ENCODE measurements at regions not wholly inside any gene's neighbourhood (a gene's known extent, or its start where the extent isn't known, plus 50 kb on each side); places are given as distances from the start of the nearest gene placed in this dataset.
"Not testable (repeated sequence)": the region's sequence is repeated elsewhere in the genome, so short reads cannot be mapped to it uniquely, and the experiment has no call there.

GRCh38 chr12:127503246-127503645, 763.7 kb upstream of the TMEM132C start:
- Mint-ChIP-seq H3K4me1 (peaks cover 19% of the 10 kb centered on the region), H3K27ac (no peak overlapping the region), H3K9me3 (peaks cover 68% of the 10 kb centered on the region), H3K27me3 (ENCODE audit: low read depth) (peaks cover 10% of the 10 kb centered on the region), H3K4me3 (no peak overlapping the region), H3K36me3 (peaks cover 56% of the 10 kb centered on the region)
- POLR2A ChIA-PET, result no interaction called here
- CTCF ChIA-PET, result no interaction called here
- ATAC-seq, result no peak
- DNase-seq (ENCODE audit: low spot score), result no peak
- TF ChIP-seq ZNF671 (CRISPR knock-in tag; IDR thresholded peaks at IDR 0.05) (no peak), SMAD4 (CRISPR knock-in tag; IDR thresholded peaks at IDR 0.05) (no peak), SP1 (CRISPR knock-in tag; conservative IDR thresholded peaks at IDR 0.05) (no peak), GABPB1 (CRISPR knock-in tag; IDR thresholded peaks at IDR 0.05) (no peak), FOXJ3 (CRISPR knock-in tag; IDR thresholded peaks at IDR 0.05; ENCODE audit: borderline replicate concordance) (no peak), NR3C1 (CRISPR knock-in tag; conservative IDR thresholded peaks at IDR 0.05; ENCODE audit: low read depth) (no peak), IRF1 (CRISPR knock-in tag; IDR thresholded peaks at IDR 0.05) (no peak), TP53 (CRISPR knock-in tag; IDR thresholded peaks at IDR 0.05) (no peak), CTCF (IDR thresholded peaks at IDR 0.05) (no peak), NR2C2 (CRISPR knock-in tag; IDR thresholded peaks at IDR 0.05) (no peak), PRDM15 (CRISPR knock-in tag; IDR thresholded peaks at IDR 0.05) (no peak), ATF6 (CRISPR knock-in tag; IDR thresholded peaks at IDR 0.05) (no peak), ESRRA (CRISPR knock-in tag; IDR thresholded peaks at IDR 0.05; ENCODE audit: borderline replicate concordance) (no peak), ZNF121 (CRISPR knock-in tag; IDR thresholded peaks at IDR 0.05) (no peak)
- TF ChIP-seq, protein P1, sequence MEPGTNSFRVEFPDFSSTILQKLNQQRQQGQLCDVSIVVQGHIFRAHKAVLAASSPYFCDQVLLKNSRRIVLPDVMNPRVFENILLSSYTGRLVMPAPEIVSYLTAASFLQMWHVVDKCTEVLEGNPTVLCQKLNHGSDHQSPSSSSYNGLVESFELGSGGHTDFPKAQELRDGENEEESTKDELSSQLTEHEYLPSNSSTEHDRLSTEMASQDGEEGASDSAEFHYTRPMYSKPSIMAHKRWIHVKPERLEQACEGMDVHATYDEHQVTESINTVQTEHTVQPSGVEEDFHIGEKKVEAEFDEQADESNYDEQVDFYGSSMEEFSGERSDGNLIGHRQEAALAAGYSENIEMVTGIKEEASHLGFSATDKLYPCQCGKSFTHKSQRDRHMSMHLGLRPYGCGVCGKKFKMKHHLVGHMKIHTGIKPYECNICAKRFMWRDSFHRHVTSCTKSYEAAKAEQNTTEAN (CRISPR knock-in tag; IDR thresholded peaks at IDR 0.05), result no peak

DNA sequence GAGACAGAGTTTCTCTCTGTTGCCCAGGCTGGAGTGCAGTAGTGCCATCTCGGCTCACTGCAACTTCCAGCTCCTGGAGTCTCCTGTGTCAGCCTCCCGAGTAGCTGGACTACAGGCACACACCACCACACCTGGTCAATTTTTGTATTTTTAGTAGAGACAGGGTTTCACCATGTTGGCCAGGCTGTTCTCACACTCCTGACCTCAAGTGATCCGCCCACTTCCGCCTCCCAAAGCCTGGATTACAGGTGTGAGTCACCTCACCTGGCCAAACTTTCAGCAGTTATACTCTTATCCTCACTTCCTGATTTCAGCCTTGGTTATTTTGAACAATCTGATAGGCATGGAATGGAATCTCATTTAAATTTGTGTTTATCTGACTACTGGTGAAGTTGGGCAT, 763.0 kb upstream of the TMEM132C start:
- H3K36me3 Mint-ChIP-seq, result peaks cover 56% of the 10 kb centered on the region
- DNase-seq (ENCODE audit: low spot score); ATAC-seq; CTCF ChIA-PET; H3K27me3 Mint-ChIP-seq (ENCODE audit: low read depth); H3K27ac Mint-ChIP-seq; H3K4me3 Mint-ChIP-seq; POLR2A ChIA-PET: not testable (repeated sequence)
- peaks cover 71% of the 10 kb centered on the region for H3K9me3 Mint-ChIP-seq
- peaks cover 19% of the 10 kb centered on the region for H3K4me1 Mint-ChIP-seq
